ENCODE measurements at regions not wholly inside any gene's neighbourhood (a gene's known extent, or its start where the extent isn't known, plus 50 kb on each side); places are given as distances from the start of the nearest gene placed in this dataset.

GRCh38 chr1:228825840-228826484, 90.7 kb downstream of the RHOU start:
- no peak overlapping the region for H3K9ac ChIP-seq (ENCODE audit: low read depth in 1 of 2, low read length in 2 of 2)
- no peak overlapping the region for H3K4me3 ChIP-seq (ENCODE audit: low read depth in 1 of 3, low read length in 3 of 3)
- H3K9me3 ChIP-seq (ENCODE audit: control insufficient read depth in 4 of 4, low read length in 3 of 4): no peaks in the 10 kb centered on the region
- H3K27me3 ChIP-seq (ENCODE audit: control insufficient read depth in 4 of 4, insufficient read depth in 4 of 4, low read length in 3 of 4): no peaks in the 10 kb centered on the region
- TF ChIP-seq HNF4G (IDR thresholded peaks at IDR 0.05) (no peak), JUND (IDR thresholded peaks at IDR 0.05) (no peak), CTCF (IDR thresholded peaks at IDR 0.05; ENCODE audit: low read depth, low read length, missing input control) (no peak), RXRA (IDR thresholded peaks at IDR 0.05) (no peak), ZBTB33 (IDR thresholded peaks at IDR 0.05) (no peak), GABPA (IDR thresholded peaks at IDR 0.05 in 1 of 2, conservative IDR thresholded peaks at IDR 0.05 in 1 of 2) (no peak), EGR1 (IDR thresholded peaks at IDR 0.05; ENCODE audit: low read depth in 2 of 2) (no peak), NR2F2 (IDR thresholded peaks at IDR 0.05) (no peak)
- WGBS: 62% methylated on average over 5 of the region's 5 CpGs
- H3K36me3 ChIP-seq (ENCODE audit: control insufficient read depth in 4 of 4, insufficient read depth in 3 of 4, low read depth in 1 of 4, low read length in 3 of 4): no peaks in the 10 kb centered on the region
- no peak overlapping the region for H3K27ac ChIP-seq (ENCODE audit: low read depth in 1 of 2, low read length in 2 of 2)
- peaks cover 0 to 7% (median under 1%) of the 10 kb centered on the region in 4 donors for H3K4me1 ChIP-seq (ENCODE audit: control insufficient read depth in 4 of 4, insufficient read depth in 4 of 4, low read length in 3 of 4)
- DNase-seq (ENCODE audit: low spot score): no peak

GRCh38 chr1:228827019-228827418, 91.7 kb downstream of the RHOU start:
- no peaks in the 10 kb centered on the region for H3K27me3 ChIP-seq (ENCODE audit: control insufficient read depth in 4 of 4, insufficient read depth in 4 of 4, low read length in 3 of 4)
- H3K9ac ChIP-seq (ENCODE audit: low read depth in 1 of 2, low read length in 2 of 2): no peak overlapping the region
- H3K36me3 ChIP-seq (ENCODE audit: control insufficient read depth in 4 of 4, insufficient read depth in 3 of 4, low read depth in 1 of 4, low read length in 3 of 4): no peaks in the 10 kb centered on the region
- H3K9me3 ChIP-seq (ENCODE audit: control insufficient read depth in 4 of 4, low read length in 3 of 4): no peaks in the 10 kb centered on the region
- no peak for TF ChIP-seq FOXA2 (IDR thresholded peaks at IDR 0.05)
- TF ChIP-seq YY1 (IDR thresholded peaks at IDR 0.05): no peak
- TF ChIP-seq TAF1 (conservative IDR thresholded peaks at IDR 0.05): no peak
- TF ChIP-seq, protein P1, sequence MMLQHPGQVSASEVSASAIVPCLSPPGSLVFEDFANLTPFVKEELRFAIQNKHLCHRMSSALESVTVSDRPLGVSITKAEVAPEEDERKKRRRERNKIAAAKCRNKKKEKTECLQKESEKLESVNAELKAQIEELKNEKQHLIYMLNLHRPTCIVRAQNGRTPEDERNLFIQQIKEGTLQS (IDR thresholded peaks at IDR 0.05): no peak
- no peak for TF ChIP-seq HNF4G (IDR thresholded peaks at IDR 0.05)
- no peak for TF ChIP-seq NR2F2 (IDR thresholded peaks at IDR 0.05)
- no peak for TF ChIP-seq SP1 (IDR thresholded peaks at IDR 0.05)
- TF ChIP-seq CTCF (IDR thresholded peaks at IDR 0.05; ENCODE audit: low read depth, low read length, missing input control): no peak
- no peak for TF ChIP-seq FOXA1 (IDR thresholded peaks at IDR 0.05)
- no peak for TF ChIP-seq EGR1 (IDR thresholded peaks at IDR 0.05; ENCODE audit: low read depth in 2 of 2)
- no peak for TF ChIP-seq GABPA (IDR thresholded peaks at IDR 0.05 in 1 of 2, conservative IDR thresholded peaks at IDR 0.05 in 1 of 2)
- no peak for TF ChIP-seq MAX (IDR thresholded peaks at IDR 0.05)
- TF ChIP-seq HNF4A (conservative IDR thresholded peaks at IDR 0.05): no peak
- TF ChIP-seq, protein P2, sequence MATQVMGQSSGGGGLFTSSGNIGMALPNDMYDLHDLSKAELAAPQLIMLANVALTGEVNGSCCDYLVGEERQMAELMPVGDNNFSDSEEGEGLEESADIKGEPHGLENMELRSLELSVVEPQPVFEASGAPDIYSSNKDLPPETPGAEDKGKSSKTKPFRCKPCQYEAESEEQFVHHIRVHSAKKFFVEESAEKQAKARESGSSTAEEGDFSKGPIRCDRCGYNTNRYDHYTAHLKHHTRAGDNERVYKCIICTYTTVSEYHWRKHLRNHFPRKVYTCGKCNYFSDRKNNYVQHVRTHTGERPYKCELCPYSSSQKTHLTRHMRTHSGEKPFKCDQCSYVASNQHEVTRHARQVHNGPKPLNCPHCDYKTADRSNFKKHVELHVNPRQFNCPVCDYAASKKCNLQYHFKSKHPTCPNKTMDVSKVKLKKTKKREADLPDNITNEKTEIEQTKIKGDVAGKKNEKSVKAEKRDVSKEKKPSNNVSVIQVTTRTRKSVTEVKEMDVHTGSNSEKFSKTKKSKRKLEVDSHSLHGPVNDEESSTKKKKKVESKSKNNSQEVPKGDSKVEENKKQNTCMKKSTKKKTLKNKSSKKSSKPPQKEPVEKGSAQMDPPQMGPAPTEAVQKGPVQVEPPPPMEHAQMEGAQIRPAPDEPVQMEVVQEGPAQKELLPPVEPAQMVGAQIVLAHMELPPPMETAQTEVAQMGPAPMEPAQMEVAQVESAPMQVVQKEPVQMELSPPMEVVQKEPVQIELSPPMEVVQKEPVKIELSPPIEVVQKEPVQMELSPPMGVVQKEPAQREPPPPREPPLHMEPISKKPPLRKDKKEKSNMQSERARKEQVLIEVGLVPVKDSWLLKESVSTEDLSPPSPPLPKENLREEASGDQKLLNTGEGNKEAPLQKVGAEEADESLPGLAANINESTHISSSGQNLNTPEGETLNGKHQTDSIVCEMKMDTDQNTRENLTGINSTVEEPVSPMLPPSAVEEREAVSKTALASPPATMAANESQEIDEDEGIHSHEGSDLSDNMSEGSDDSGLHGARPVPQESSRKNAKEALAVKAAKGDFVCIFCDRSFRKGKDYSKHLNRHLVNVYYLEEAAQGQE (IDR thresholded peaks at IDR 0.05): no peak
- no peak for TF ChIP-seq RAD21 (IDR thresholded peaks at IDR 0.05)
- TF ChIP-seq JUND (IDR thresholded peaks at IDR 0.05): no peak
- no peak for TF ChIP-seq RXRA (IDR thresholded peaks at IDR 0.05)
- TF ChIP-seq ZBTB33 (IDR thresholded peaks at IDR 0.05): no peak
- no peak overlapping the region for H3K4me3 ChIP-seq (ENCODE audit: low read depth in 1 of 3, low read length in 3 of 3)
- DNase-seq (ENCODE audit: low spot score): no peak
- no peak overlapping the region for H3K27ac ChIP-seq (ENCODE audit: low read depth in 1 of 2, low read length in 2 of 2)
- peaks cover 0 to 9% (median 4%) of the 10 kb centered on the region in 4 donors for H3K4me1 ChIP-seq (ENCODE audit: control insufficient read depth in 4 of 4, insufficient read depth in 4 of 4, low read length in 3 of 4)
- WGBS: 75% methylated on average over 3 of the region's 3 CpGs

Measured in liver (tissue), 8 donors.